ENCODE measurements at regions not wholly inside any gene's neighbourhood (a gene's known extent, or its start where the extent isn't known, plus 50 kb on each side); places are given as distances from the start of the nearest gene placed in this dataset.

DNA sequence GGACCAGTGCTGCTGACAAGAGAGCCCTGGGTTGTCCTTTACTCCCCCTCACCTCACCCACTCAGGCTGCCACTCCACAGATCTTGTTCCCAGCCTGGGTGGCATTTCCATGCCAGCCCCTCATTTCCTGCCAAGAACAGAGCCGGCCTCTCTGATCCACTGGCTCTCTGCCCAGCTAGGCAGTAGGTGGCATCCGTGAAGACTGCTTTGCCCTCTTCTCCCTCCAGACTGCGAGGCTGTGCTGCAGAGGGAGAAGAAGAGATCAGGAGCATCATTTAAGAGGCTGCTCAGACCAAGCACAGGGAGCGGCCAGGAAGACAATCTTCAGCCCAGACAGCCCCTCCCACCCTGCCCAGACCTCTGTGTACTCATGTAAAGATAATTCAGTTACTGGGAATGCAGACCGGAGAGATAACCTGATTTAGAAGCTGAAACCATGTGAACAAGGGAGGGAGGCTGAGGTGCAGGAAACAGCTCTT is 126.9 kb upstream of the NCAM1 start:
- no peak for DNase-seq

DNA sequence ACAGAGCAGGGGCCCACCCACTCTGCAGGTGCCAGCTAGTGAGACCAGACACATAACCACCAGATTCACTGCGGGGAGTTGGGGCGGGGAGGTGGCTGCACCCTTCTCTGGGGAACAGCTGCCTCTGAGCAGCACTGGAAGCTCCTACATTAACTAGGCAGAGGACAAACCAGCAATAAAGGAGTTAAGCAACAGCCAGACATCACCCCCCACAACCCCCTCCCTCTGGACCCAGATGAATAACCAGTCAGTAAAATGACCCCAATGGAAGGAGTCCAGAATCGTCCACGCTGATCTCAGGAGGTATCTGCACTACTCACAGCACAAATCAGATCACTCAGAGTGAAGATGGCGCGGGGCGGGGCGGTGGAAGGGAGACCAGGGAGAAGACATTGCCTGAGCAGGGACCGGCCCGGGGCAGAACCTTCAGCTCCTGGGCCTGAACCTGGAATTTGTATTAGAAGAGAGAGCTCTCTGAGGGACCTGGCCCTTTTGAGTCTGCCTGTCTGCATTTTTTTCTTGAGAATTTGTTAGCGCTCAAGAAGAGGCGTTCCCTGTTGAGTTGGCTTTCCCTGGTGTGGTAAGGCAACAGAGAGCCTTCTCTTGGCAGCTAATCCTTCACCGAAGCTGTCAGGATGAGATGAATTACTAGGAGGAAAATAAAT is 125.5 kb upstream of the NCAM1 start:
- no peak for DNase-seq

GRCh38 chr11:112836256-112836602 is 125.0 kb upstream of the NCAM1 start:
- no peak for DNase-seq

GRCh38 chr11:112837162-112837826 is 123.9 kb upstream of the NCAM1 start:
- DNase-seq, result no peak

GRCh38 chr11:112839051-112839450 is 122.2 kb upstream of the NCAM1 start:
- no peak for DNase-seq

DNA sequence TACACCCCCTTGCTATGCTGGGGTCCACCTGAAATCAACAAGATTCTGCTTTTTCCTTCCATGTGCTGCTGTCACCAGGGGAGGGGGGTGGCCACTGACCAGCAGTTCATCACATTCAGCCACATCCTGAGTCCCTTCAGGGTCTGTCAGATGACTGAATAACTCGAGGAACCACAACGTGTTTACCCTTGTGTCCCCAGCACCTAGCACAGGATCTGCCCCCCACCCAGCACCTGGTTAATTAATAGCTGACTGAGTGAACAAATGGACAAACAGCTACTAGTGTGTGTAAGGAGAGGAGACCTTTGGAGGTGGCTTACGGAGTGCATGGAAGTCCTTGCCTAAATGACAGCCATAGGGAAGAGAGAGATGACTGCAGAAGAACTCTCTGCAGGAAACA is 119.5 kb upstream of the NCAM1 start:
- no peak for DNase-seq

DNA sequence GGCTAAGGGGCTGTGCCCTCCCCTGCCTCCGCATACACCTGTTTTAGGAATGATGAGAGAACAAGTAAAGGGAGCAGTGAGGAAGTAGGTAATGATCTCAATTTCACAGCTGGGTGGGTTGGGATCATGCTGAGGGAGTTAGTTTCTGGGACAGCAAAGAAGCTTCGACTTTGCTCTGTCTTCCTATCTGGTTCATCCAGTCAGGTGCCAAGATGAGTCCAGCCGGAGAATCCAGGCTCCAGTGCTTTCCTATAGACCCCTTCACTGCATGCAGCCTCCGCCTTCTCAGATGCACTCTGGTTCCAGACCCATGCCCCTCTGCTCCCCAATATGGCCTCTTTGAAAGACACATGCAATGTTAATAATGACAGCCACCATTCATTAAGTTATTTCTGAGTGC is 119.1 kb upstream of the NCAM1 start:
- no peak for DNase-seq

DNA sequence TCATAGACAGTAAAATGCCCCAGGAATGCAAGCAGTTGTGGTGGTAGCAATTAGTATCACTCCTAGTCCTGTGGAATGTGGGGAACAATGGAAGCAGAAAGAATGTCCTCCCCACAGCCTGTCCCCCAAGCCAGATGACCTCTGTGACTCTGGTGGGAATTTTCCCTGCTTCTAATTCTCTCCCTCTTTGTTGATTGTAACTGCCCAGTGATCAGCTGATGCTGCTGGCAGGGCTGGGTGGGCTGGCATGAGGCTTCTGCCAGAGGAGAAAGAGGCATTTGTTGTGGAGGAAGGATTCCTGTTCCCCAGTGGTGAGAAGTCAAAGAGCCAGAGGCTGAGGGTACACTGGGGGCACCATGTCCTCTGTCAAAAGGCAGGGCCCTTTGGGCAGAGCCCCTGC is 116.7 kb upstream of the NCAM1 start:
- no peak for DNase-seq

GRCh38 chr11:112847568-112847967 is 113.7 kb upstream of the NCAM1 start:
- DNase-seq, result no peak

DNA sequence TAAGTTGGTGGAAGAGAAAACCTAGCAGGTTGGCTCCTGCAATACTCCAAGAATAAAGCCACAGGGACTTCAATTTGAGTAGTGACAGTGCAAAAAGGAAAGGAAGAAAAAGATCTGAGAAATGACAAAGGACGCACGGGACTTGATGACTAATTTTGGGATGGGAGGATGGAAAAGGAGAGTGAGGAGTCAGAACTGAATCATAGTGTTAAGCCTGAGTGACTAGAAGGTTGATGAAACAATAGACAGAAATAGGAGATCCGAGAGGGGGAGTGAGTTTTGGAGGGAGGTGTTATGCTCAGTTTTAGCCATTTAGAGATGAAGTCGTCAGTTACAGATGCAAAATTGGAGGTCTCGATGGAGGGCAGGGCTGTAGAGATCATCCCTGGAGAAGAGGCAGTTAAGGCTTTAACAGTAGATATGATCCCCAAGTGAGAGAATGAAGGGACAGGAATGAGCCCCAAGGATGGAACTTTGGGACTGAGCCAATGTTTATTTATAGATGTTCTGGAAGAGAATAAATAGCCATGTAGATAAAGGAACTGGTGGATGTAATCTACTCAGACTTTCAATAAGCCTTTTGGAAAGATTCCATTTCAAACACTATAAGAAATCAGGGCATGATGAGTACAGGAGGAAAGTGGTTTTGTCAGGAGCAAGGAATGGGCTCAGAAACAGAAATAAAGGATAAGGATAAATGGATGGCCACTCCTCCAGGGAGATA is 108.9 kb upstream of the NCAM1 start:
- DNase-seq, result no peak

DNA sequence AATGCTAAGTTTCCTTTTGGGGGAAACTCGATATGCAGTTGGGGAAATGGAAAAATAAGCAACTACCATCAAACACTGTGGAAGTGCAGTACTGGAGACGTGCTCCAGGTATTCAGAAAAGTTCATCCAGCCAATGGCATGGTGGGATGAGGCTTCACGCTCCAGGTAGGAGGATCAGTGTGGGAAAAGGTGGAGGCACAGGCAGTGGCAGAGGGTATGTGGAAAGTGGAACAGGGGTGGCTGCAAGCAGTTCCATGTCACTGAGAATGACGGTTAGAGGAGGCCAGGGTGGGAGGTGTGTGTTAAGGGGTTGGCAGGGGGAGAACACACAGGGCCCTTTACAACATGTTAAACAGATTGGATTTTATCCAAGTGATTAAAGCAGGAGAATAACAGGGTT is 105.1 kb upstream of the NCAM1 start:
- no peak for DNase-seq

- no peak for DNase-seq
Observed at GRCh38 chr11:112856591-112856990, 104.6 kb upstream of the NCAM1 start.

GRCh38 chr11:112858289-112859023 is 102.8 kb upstream of the NCAM1 start:
- DNase-seq, result no peak

DNA sequence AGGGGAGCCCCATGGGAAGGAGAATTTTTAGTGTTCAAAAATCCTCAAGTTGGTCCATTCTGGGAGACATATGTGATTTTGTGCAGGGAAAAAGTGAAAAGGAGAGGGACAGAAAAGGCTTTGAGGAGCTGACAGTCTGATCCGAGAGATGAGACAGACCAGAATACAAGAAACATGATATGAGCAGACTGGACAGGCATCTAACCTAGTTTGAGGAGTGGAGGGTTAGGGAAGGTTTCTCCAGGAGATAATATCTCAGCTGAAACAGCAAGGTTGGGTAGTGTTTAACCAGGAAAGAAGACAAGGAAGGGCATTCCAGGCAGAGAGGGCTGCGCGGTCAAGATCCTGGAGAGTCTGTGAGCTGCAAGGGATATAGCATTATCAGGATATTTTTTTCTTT is 101.4 kb upstream of the NCAM1 start:
- no peak for DNase-seq

- no peak for DNase-seq
Observed at GRCh38 chr11:112861356-112861755, 99.9 kb upstream of the NCAM1 start.

DNA sequence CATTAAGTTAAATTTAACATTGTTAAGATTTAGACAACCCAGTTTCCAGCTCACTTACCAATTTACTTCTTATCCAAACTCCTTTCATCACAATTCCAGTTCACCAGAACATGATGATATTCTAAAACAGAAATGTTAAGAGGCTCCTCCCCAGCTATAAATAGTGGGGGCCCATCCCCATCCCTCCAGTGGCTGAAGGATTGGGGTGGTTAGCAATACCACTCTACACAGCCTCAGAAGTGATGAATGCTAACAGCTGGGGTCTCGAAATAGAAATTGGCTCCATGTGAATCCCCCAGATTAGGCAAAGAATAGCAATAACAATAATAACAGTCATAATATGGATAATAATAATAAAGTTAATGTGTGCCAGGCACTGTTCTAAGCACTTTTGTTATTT is 97.9 kb upstream of the NCAM1 start:
- no peak for DNase-seq

- DNase-seq, result no peak
Observed at GRCh38 chr11:112864672-112865071, 96.5 kb upstream of the NCAM1 start.

- DNase-seq, result no peak
Observed at GRCh38 chr11:112871909-112872500, 89.2 kb upstream of the NCAM1 start.

- DNase-seq, result no peak
Observed at GRCh38 chr11:112874980-112875379, 86.2 kb upstream of the NCAM1 start.

GRCh38 chr11:112877581-112877980 is 83.6 kb upstream of the NCAM1 start:
- no peak for DNase-seq

GRCh38 chr11:112878033-112878601 is 83.1 kb upstream of the NCAM1 start:
- DNase-seq, result no peak

GRCh38 chr11:112880495-112880894 is 80.7 kb upstream of the NCAM1 start:
- DNase-seq, result no peak

DNA sequence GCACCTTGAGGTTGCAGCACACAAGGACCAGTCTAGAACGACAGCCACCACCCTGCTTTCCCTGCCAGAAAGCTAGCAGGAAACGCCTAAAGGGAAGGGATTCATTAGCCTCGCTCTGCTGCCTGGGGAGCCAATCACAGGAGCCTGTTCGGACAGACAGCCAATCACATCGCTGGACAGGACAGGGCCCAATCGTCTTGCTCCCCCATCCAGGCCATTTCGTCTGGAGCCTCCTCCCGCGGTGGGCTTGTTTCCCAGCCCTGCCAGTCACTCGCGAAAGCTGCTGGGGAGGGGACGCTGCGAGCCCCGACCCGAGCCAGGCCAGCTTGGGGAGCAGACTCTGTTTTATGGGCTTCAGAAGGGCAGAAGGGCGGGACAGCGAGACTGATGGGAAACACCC is 79.8 kb upstream of the NCAM1 start:
- no peak for DNase-seq
